Nephron progenitor cell (in vitro differentiated cells): ENCODE measurements at regions not wholly inside any gene's neighbourhood (a gene's known extent, or its start where the extent isn't known, plus 50 kb on each side); places are given as distances from the start of the nearest gene placed in this dataset.
"Not testable (repeated sequence)": the region's sequence is repeated elsewhere in the genome, so short reads cannot be mapped to it uniquely, and the experiment has no call there.

ENCODE experiments used
- DNase-seq: peaks from one replicate; pipeline ENCODE4 v3.0.0; 2021
- H3K27ac Mint-ChIP-seq: 2 replicates; pipeline ENCODE4 v1.8.0; 2021; ENCODE audit warnings: mild to moderate bottlenecking, moderate library complexity, mixed read lengths
- H3K27me3 Mint-ChIP-seq: 2 replicates; pipeline ENCODE4 v1.8.0; 2021; ENCODE audit warnings: mild to moderate bottlenecking, low read depth, mixed read lengths; ENCODE audit not compliant: poor library complexity
- H3K36me3 Mint-ChIP-seq: 2 replicates; pipeline ENCODE4 v1.8.0; 2021; ENCODE audit warnings: low read depth, mixed read lengths
- H3K4me1 Mint-ChIP-seq: 2 replicates; pipeline ENCODE4 v1.8.0; 2021; ENCODE audit warnings: mixed read lengths
- H3K4me3 Mint-ChIP-seq: 2 replicates; pipeline ENCODE4 v1.8.0; 2021; ENCODE audit warnings: mild to moderate bottlenecking, moderate library complexity, mixed read lengths
- H3K9me3 Mint-ChIP-seq: 2 replicates; pipeline ENCODE4 v1.8.0; 2021; ENCODE audit warnings: mild to moderate bottlenecking, moderate library complexity, mixed read lengths
- TF ChIP-seq, protein P1 (sequence below): fragments of 200-600 bp; sonication (generic); IDR thresholded peaks from 2 replicates; pipeline ENCODE4 v1.5.0; 2021; ENCODE audit warnings: antibody characterized with exemption

DNA sequence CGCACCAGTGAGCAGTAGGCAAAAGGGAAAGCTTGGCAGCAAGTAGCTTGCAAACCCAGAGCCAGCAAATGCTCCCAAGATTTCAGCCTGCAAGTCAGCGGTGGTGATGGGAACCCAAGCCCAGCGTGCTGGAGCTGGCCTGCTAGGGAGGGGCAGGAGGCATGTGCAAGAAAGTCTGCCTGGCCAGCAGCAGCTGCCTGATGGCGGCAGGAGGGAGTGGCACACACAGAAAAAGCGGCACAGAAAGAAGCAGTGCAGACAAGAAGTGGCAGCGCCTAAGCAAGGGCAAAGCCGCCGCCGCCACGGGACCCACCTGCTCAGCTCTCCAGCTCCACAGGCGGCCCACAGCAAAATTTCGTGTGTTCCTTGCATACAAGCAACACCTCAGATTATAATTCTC is 1206.5 kb upstream of the PABPC4L start:
- H3K9me3 Mint-ChIP-seq: peaks cover 41% of the 10 kb centered on the region
- DNase-seq: no peak
- TF ChIP-seq, protein P1, sequence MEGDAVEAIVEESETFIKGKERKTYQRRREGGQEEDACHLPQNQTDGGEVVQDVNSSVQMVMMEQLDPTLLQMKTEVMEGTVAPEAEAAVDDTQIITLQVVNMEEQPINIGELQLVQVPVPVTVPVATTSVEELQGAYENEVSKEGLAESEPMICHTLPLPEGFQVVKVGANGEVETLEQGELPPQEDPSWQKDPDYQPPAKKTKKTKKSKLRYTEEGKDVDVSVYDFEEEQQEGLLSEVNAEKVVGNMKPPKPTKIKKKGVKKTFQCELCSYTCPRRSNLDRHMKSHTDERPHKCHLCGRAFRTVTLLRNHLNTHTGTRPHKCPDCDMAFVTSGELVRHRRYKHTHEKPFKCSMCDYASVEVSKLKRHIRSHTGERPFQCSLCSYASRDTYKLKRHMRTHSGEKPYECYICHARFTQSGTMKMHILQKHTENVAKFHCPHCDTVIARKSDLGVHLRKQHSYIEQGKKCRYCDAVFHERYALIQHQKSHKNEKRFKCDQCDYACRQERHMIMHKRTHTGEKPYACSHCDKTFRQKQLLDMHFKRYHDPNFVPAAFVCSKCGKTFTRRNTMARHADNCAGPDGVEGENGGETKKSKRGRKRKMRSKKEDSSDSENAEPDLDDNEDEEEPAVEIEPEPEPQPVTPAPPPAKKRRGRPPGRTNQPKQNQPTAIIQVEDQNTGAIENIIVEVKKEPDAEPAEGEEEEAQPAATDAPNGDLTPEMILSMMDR: no peak
- no peak overlapping the region for H3K4me3 Mint-ChIP-seq
- peaks cover 6% of the 10 kb centered on the region for H3K36me3 Mint-ChIP-seq
- H3K4me1 Mint-ChIP-seq: no peaks in the 10 kb centered on the region
- no peak overlapping the region for H3K27ac Mint-ChIP-seq
- H3K27me3 Mint-ChIP-seq: peaks cover 2% of the 10 kb centered on the region

DNA sequence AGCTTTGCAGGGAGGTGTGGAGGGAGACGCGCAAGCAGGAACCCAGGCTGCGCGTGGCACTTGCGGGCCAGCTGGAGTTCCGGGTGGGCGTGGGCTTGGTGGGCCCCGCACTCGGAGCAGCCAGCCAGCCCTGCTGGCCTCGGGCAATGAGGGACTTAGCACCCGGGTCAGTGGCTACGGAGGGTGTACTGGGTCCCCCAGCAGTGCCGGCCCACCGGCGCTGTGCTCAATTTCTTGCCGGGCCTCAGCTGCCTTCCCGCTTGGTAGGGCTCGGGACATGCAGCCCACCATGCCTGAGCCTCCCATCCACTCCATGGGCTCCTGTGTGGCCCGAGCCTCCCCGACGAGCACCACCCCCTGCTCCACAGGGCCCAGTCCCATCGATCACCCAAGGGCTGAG is 1205.0 kb upstream of the PABPC4L start:
- peaks cover 37% of the 10 kb centered on the region for H3K9me3 Mint-ChIP-seq
- not testable (repeated sequence) for H3K36me3 Mint-ChIP-seq, H3K4me3 Mint-ChIP-seq, H3K27ac Mint-ChIP-seq, DNase-seq, H3K27me3 Mint-ChIP-seq, H3K4me1 Mint-ChIP-seq

GRCh38 chr4:135385830-135386581 is 1184.4 kb upstream of the PABPC4L start:
- H3K27me3 Mint-ChIP-seq: peaks cover 3% of the 10 kb centered on the region
- no peak overlapping the region for H3K27ac Mint-ChIP-seq
- H3K4me3 Mint-ChIP-seq: no peak overlapping the region
- no peak for DNase-seq
- no peaks in the 10 kb centered on the region for H3K36me3 Mint-ChIP-seq
- TF ChIP-seq, protein P1: no peak
- peaks cover 4% of the 10 kb centered on the region for H3K4me1 Mint-ChIP-seq
- H3K9me3 Mint-ChIP-seq: no peaks in the 10 kb centered on the region

- Mint-ChIP-seq H3K36me3 (no peaks in the 10 kb centered on the region), H3K9me3 (peaks cover 1% of the 10 kb centered on the region), H3K27ac (no peak overlapping the region), H3K27me3 (peaks cover 3% of the 10 kb centered on the region), H3K4me3 (no peak overlapping the region), H3K4me1 (no peaks in the 10 kb centered on the region)
- no peak for DNase-seq
- TF ChIP-seq, protein P1: no peak
These were observed 1182.0 kb upstream of the PABPC4L start for GRCh38 chr4:135383356-135384288.

DNA sequence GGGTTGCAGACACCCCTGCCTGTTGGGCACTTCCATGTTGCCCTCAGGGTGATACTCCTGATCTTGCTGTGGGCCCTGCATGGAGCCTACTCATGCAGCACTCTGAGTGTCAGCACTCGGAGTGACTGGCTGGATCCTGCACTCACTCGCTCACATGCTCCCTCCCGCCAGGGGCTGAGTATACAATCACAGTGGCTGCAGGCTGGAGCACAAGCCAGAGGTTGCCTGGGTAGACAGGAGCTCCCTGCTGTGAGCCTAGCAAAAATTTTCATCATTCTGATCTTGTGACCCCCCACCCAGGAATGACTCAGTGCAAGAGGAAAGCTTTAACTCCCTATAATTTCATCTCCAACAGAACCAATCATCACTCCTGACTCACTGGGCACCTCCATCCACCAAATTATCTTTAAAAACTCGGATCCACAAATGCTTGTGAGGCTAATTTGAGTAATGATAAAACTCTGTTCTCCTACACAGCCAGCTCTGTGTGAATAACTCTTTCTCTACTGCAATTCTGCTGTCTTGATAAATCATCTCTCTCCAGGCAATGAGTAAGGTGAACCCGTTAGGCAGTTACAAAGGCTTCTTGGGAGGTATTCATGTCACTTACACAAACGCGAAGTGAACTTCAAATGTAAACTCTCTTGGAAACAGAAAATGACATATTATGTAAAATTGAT is 1180.8 kb upstream of the PABPC4L start:
- no peaks in the 10 kb centered on the region for H3K36me3 Mint-ChIP-seq
- H3K4me3 Mint-ChIP-seq: no peak overlapping the region
- peaks cover 13% of the 10 kb centered on the region for H3K9me3 Mint-ChIP-seq
- H3K27me3 Mint-ChIP-seq: peaks cover 3% of the 10 kb centered on the region
- TF ChIP-seq, protein P1: no peak
- no peak overlapping the region for H3K27ac Mint-ChIP-seq
- DNase-seq: no peak
- H3K4me1 Mint-ChIP-seq: no peaks in the 10 kb centered on the region

DNA sequence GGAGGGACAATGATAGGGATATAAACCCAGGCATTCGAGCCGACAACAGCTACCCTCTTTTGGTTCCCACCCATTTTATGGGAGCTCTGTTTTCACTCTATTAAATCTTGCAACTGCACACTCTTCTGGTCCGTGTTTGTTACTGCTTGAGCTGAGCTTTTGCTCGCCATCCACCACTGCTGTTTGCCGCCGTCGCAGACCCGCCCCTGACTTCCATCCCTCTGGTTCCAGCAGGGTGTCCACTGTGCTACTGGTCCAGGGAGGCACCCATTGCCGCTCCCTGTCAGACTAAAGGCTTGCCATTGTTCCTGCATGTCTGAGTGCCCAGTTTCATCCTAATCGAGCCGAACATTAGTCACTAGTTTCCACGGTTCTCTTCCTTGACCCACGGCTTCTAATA is 1170.5 kb upstream of the PABPC4L start:
- Mint-ChIP-seq H3K9me3 (peaks cover 9% of the 10 kb centered on the region), H3K36me3 (no peaks in the 10 kb centered on the region), H3K27me3 (no peaks in the 10 kb centered on the region), H3K4me3 (no peak overlapping the region), H3K27ac (no peak overlapping the region), H3K4me1 (no peaks in the 10 kb centered on the region)
- no peak for DNase-seq
- TF ChIP-seq, protein P1: no peak
